MM.1S (cell line): ENCODE measurements at regions not wholly inside any gene's neighbourhood (a gene's known extent, or its start where the extent isn't known, plus 50 kb on each side); places are given as distances from the start of the nearest gene placed in this dataset.
A peak's percentile ranks its signal among the peaks of the same experiment; 100 is the strongest.

Experiments
- DNase-seq: peaks from one replicate; pipeline ENCODE4 v3.0.0-alpha.2; 2015
- H2AFZ ChIP-seq: fragments of 300-600 bp; sonication (generic); 2 replicates; pipeline ENCODE4 v1.6.0; 2016; ENCODE audit warnings: antibody characterized with exemption, low read length
- H3F3A ChIP-seq: fragments of 300-600 bp; sonication (generic); 2 replicates; pipeline ENCODE4 v1.6.1; 2016; ENCODE audit warnings: mild to moderate bottlenecking, antibody characterized with exemption, low read length, moderate library complexity, mixed read lengths; ENCODE audit not compliant: insufficient read depth
- H3K27ac ChIP-seq: fragments of 300-600 bp; sonication (generic); 2 replicates; pipeline ENCODE4 v1.5.1; 2016; ENCODE audit warnings: mild to moderate bottlenecking, low read length
- H3K27me3 ChIP-seq: fragments of 300-600 bp; sonication (generic); replicated peaks from 2 replicates; pipeline ENCODE4 v1.6.0; 2016; ENCODE audit warnings: low read length; ENCODE audit not compliant: insufficient read depth
- H3K36me3 ChIP-seq: fragments of 300-600 bp; sonication (generic); replicated peaks from 2 replicates; pipeline ENCODE4 v1.6.1; 2016; ENCODE audit warnings: mild to moderate bottlenecking, low read length, mixed read lengths; ENCODE audit not compliant: insufficient read depth
- H3K4me1 ChIP-seq: fragments of 300-600 bp; sonication (generic); 2 replicates; pipeline ENCODE4 v1.6.1; 2016; ENCODE audit warnings: low read length, mixed read lengths
- H3K4me2 ChIP-seq: fragments of 300-600 bp; sonication (generic); 2 replicates; pipeline ENCODE4 v1.6.0; 2016; ENCODE audit warnings: low read depth, low read length
- H3K4me3 ChIP-seq: fragments of 300-600 bp; sonication (generic); 2 replicates; pipeline ENCODE4 v1.5.1; 2016; ENCODE audit warnings: low read length, mixed read lengths
- H3K79me2 ChIP-seq: fragments of 300-600 bp; sonication (generic); 2 replicates; pipeline ENCODE4 v1.6.1; 2016; ENCODE audit warnings: mixed run types, low read length, mixed read lengths
- H3K9ac ChIP-seq: fragments of 300-600 bp; sonication (generic); 2 replicates; pipeline ENCODE4 v1.6.1; 2016; ENCODE audit warnings: low read length, mixed read lengths
- H3K9me2 ChIP-seq: fragments of 300-600 bp; sonication (generic); replicated peaks from 2 replicates; pipeline ENCODE4 v1.6.1; 2016; ENCODE audit warnings: mild to moderate bottlenecking, low read length, mixed read lengths; ENCODE audit not compliant: insufficient read depth
- H3K9me3 ChIP-seq: fragments of 300-600 bp; sonication (generic); replicated peaks from 2 replicates; pipeline ENCODE4 v1.6.1; 2016; ENCODE audit warnings: mild to moderate bottlenecking, low read length, mixed read lengths; ENCODE audit not compliant: insufficient read depth
- H4K20me1 ChIP-seq: fragments of 300-600 bp; sonication (generic); 2 replicates; pipeline ENCODE4 v1.6.1; 2016; ENCODE audit warnings: mild to moderate bottlenecking, low read length, moderate library complexity, mixed read lengths; ENCODE audit not compliant: insufficient read depth
- CTCF ChIP-seq: fragments of 300-600 bp; sonication (generic); IDR thresholded peaks from 2 replicates; pipeline ENCODE4 v1.5.1; 2016; ENCODE audit warnings: antibody characterized with exemption, low read length, mixed read lengths
- EZH2 ChIP-seq: fragments of 300-600 bp; sonication (generic); optimal IDR thresholded peaks from 2 replicates; pipeline ENCODE3; 2017; ENCODE audit warnings: low read depth, mild to moderate bottlenecking, antibody characterized with exemption, low read length, mixed read lengths
- EZH2phosphoT487 ChIP-seq: fragments of 300-600 bp; sonication (generic); IDR thresholded peaks from 2 replicates; pipeline ENCODE4 v1.6.1; 2018; ENCODE audit warnings: antibody characterized with exemption, low read length

DNA sequence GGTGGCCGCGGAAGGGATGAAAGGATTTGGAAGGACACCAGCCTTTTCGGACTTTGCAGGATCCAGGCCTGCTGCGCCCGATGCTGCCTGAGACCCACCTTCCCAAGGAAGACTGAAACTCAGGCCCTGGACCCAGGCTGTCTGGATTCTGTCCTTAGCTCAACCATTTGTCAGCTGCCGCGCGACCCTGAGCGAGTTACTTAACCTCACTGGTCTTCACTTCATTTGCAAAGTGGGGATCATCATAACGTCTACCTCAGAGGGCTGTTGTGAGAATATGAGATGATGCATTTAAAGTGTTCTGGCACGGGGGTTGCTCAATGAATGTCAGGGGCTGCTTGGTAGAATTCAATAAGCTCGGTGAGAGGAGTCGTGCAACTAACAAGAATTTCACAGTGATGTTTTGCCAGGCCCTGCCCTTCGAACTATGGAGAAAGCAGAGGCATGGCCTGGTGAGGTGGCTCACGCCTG is 104.2 kb upstream of the PRDM1 start:
- Histone ChIP-seq H3K27ac (no peak overlapping the region), H3K4me1 (no peaks in the 10 kb centered on the region), H2AFZ (no peak overlapping the region), H3K27me3 (no peaks in the 10 kb centered on the region), H3K9ac (no peak overlapping the region), H3K4me3 (no peak overlapping the region), H4K20me1 (no peaks in the 10 kb centered on the region), H3K4me2 (peak overlapping the region; percentile 76; the same call in 1 of the 2 replicates), H3K9me3 (no peaks in the 10 kb centered on the region), H3K36me3 (no peaks in the 10 kb centered on the region), H3K9me2 (no peaks in the 10 kb centered on the region), H3F3A (peaks cover 4% of the 10 kb centered on the region), H3K79me2 (no peaks in the 10 kb centered on the region)
- no peak for DNase-seq
- TF ChIP-seq EZH2 (no peak), CTCF (no peak), EZH2phosphoT487 (no peak)

DNA sequence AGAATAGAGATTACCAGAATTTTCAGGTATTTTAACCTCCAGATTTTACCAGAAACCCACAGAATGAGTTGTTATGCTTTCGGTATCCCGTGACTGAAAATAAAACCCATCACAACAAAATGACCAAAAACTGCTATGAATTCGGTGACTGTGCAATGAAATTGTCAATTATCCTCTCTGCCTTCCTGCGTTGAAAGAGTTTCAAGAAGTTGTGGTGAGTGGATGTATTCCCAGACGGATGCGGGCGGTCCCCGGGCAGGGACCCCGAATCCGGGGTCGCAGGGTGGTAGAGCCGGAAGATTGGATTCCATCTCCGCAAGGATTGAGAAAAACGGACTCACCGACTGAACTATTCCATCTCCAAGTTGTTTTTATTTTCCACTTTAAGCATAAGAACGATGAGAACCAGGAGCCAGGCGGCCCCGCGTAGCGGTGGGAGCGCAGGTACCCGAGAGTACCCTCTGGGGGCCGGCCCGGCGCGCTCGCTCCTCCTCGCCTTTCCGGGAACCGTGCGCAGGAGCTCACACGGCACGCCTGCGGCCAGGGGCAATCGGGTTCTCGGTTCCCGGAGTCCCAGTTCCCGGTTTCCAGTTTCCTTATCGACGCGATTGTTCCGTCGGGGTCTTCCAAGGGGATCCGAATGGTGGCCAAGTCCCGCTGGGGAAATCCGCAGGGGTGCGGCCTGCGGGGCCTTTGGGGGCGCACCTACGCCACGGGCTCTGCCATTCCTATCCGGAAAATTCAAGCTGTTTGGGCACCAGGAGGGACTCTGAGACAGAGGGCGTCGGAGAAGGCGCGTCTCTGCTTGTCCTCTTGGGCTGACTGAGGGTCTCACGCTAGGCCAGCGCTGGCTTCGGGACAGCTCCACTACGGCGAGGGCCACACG is 104.9 kb upstream of the PRDM1 start:
- H3K4me3 ChIP-seq, result peak overlapping the region; percentile 89
- H2AFZ ChIP-seq, result peak overlapping the region; percentile 91
- H3K36me3 ChIP-seq, result no peaks in the 10 kb centered on the region
- no peaks in the 10 kb centered on the region for H4K20me1 ChIP-seq
- no peaks in the 10 kb centered on the region for H3K4me1 ChIP-seq
- no peaks in the 10 kb centered on the region for H3K79me2 ChIP-seq
- peak overlapping the region; percentile 76 for H3K4me2 ChIP-seq
- no peaks in the 10 kb centered on the region for H3K27me3 ChIP-seq
- peak; percentile 45 for DNase-seq
- TF ChIP-seq EZH2, result no peak
- TF ChIP-seq EZH2phosphoT487, result no peak
- no peak for TF ChIP-seq CTCF
- no peaks in the 10 kb centered on the region for H3K9me2 ChIP-seq
- peak overlapping the region; percentile 19; the same call in 1 of the 2 replicates for H3K27ac ChIP-seq
- peaks cover 4% of the 10 kb centered on the region for H3F3A ChIP-seq
- H3K9ac ChIP-seq, result peak overlapping the region; percentile 57
- H3K9me3 ChIP-seq, result no peaks in the 10 kb centered on the region

DNA sequence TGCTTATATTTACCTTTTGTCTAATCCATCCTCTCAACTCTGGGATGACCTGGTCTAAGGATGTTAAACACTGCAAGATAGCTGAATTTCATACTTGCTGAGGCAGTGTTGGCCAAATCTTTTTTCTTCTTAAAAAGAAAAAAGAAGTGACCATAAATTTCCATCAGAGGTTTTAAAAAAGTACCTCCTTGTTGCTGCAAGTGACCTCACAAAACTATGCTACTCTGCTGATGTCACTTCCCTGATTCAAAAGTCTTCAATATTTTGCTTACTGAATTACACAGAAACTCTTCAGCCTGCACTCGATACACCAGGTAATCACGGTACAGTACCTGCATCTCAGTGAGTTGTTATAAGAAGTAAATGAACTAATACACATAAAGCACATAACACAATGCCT is 107.2 kb upstream of the PRDM1 start:
- Histone ChIP-seq H3K9me2 (no peaks in the 10 kb centered on the region), H4K20me1 (no peaks in the 10 kb centered on the region), H2AFZ (no peak overlapping the region), H3K9me3 (no peaks in the 10 kb centered on the region), H3K79me2 (no peaks in the 10 kb centered on the region), H3K4me3 (no peak overlapping the region), H3K4me2 (no peak overlapping the region), H3K36me3 (no peaks in the 10 kb centered on the region), H3F3A (peaks cover 4% of the 10 kb centered on the region), H3K27ac (no peak overlapping the region), H3K27me3 (no peaks in the 10 kb centered on the region), H3K9ac (no peak overlapping the region), H3K4me1 (no peaks in the 10 kb centered on the region)
- DNase-seq, result no peak
- no peak for TF ChIP-seq EZH2phosphoT487
- no peak for TF ChIP-seq CTCF
- no peak for TF ChIP-seq EZH2
